ENCODE measurements at regions not wholly inside any gene's neighbourhood (a gene's known extent, or its start where the extent isn't known, plus 50 kb on each side); places are given as distances from the start of the nearest gene placed in this dataset.

- Histone ChIP-seq H3K4me1 (no peaks in the 10 kb centered on the region), H3K27me3 (no peaks in the 10 kb centered on the region), H3K36me3 (no peaks in the 10 kb centered on the region), H3K4me3 (no peak overlapping the region), H3K9me3 (no peaks in the 10 kb centered on the region), H3K27ac (no peak overlapping the region)
- TF ChIP-seq POLR2A (IDR thresholded peaks at IDR 0.05) = no peak
- 67 to 75% (median 72%) methylated on average over 2 of the region's 2 CpGs for WGBS, 4 donors
- DNase-seq (no peak), ATAC-seq (no peak)
- intact Hi-C loops (cut with DNase I) = no loop called here
Measured at GRCh38 chr2:12951657-12951973, 234.9 kb downstream of the TRIB2 start.

GRCh38 chr2:12953596-12953995, 236.9 kb downstream of the TRIB2 start:
- WGBS, 4 donors = 92 to 97% (median 96%) methylated on average over 2 of the region's 2 CpGs
- Histone ChIP-seq H3K27me3 (no peaks in the 10 kb centered on the region), H3K4me1 (no peaks in the 10 kb centered on the region), H3K4me3 (no peak overlapping the region), H3K27ac (no peak overlapping the region), H3K9me3 (no peaks in the 10 kb centered on the region), H3K36me3 (no peaks in the 10 kb centered on the region)
- DNase-seq (no peak), ATAC-seq (no peak)
- TF ChIP-seq CTCF (IDR thresholded peaks at IDR 0.05) (no peak), POLR2A (IDR thresholded peaks at IDR 0.05) (no peak)
- intact Hi-C loops (cut with DNase I) = no loop called here

- no peak overlapping the region for H3K4me3 ChIP-seq
- no peak for DNase-seq
- H3K4me1 ChIP-seq = no peaks in the 10 kb centered on the region
- intact Hi-C loops (cut with DNase I) = no loop called here
- no peaks in the 10 kb centered on the region for H3K36me3 ChIP-seq
- H3K9me3 ChIP-seq = peaks cover 0 to 8% (median 0%) of the 10 kb centered on the region in 12 donors
- H3K27ac ChIP-seq = no peak overlapping the region
- H3K27me3 ChIP-seq = no peaks in the 10 kb centered on the region
- no peak for TF ChIP-seq POLR2A (IDR thresholded peaks at IDR 0.05)
- no peak for TF ChIP-seq CTCF (IDR thresholded peaks at IDR 0.05)
- no peak for ATAC-seq
- WGBS, 4 donors = 42 to 81% (median 61%) methylated on average over 3 of the region's 3 CpGs
Measured at GRCh38 chr2:12955864-12956263, 239.1 kb downstream of the TRIB2 start.

GRCh38 chr2:12957251-12957650, 240.5 kb downstream of the TRIB2 start:
- no peaks in the 10 kb centered on the region for H3K4me1 ChIP-seq
- 74 to 77% (median 76%) methylated on average over 3 of the region's 3 CpGs for WGBS, 4 donors
- no peak overlapping the region for H3K4me3 ChIP-seq
- no peak for TF ChIP-seq CTCF (IDR thresholded peaks at IDR 0.05)
- TF ChIP-seq POLR2A (IDR thresholded peaks at IDR 0.05) = no peak
- H3K27me3 ChIP-seq = no peaks in the 10 kb centered on the region
- ATAC-seq (no peak), DNase-seq (no peak)
- H3K27ac ChIP-seq = no peak overlapping the region
- intact Hi-C loops (cut with DNase I) = no loop called here
- H3K36me3 ChIP-seq = no peaks in the 10 kb centered on the region
- peaks cover 0 to 8% (median 0%) of the 10 kb centered on the region in 12 donors for H3K9me3 ChIP-seq

GRCh38 chr2:12959935-12960334, 243.2 kb downstream of the TRIB2 start:
- ATAC-seq (no peak), DNase-seq (no peak)
- peaks cover 0 to 8% (median 0%) of the 10 kb centered on the region in 12 donors for H3K9me3 ChIP-seq
- intact Hi-C loops (cut with DNase I) = no loop called here
- H3K4me3 ChIP-seq = no peak overlapping the region
- H3K36me3 ChIP-seq = no peaks in the 10 kb centered on the region
- H3K4me1 ChIP-seq = peaks cover 0 to 3% (median 0%) of the 10 kb centered on the region in 12 donors
- no peaks in the 10 kb centered on the region for H3K27me3 ChIP-seq
- WGBS, 4 donors = 74 to 82% (median 80%) methylated on average over 2 of the region's 2 CpGs
- H3K27ac ChIP-seq = no peak overlapping the region
- TF ChIP-seq POLR2A (IDR thresholded peaks at IDR 0.05) = no peak
- TF ChIP-seq CTCF (IDR thresholded peaks at IDR 0.05) = no peak

Measured in heart left ventricle (tissue), 16 donors.